SH-SY5Y (cell line): ENCODE measurements at regions not wholly inside any gene's neighbourhood (a gene's known extent, or its start where the extent isn't known, plus 50 kb on each side); places are given as distances from the start of the nearest gene placed in this dataset.

ENCODE experiments used
- GATA2 ChIP-seq: IDR thresholded peaks from 2 replicates; pipeline ENCODE4 v1.6.1; 2011; ENCODE audit warnings: mild to moderate bottlenecking, low read depth, low read length
- GATA3 ChIP-seq: IDR thresholded peaks from 2 replicates; pipeline ENCODE4 v1.6.1; 2011; ENCODE audit warnings: low read depth, mild to moderate bottlenecking, low read length, moderate library complexity

GRCh38 chr3:72606005-72606800 is 242.0 kb downstream of the SHQ1 start:
- TF ChIP-seq GATA2 (no peak), GATA3 (no peak)
